DOHH2 (cell line): ENCODE measurements at regions not wholly inside any gene's neighbourhood (a gene's known extent, or its start where the extent isn't known, plus 50 kb on each side); places are given as distances from the start of the nearest gene placed in this dataset.

Source experiments
- CTCF ChIP-seq: fragments of 200-600 bp; sonication (generic); IDR thresholded peaks from one replicate; pipeline ENCODE4 v1.5.1; 2014; ENCODE audit warnings: antibody characterized with exemption, mild to moderate bottlenecking, low read depth, low read length; ENCODE audit not compliant: poor library complexity, severe bottlenecking
- EZH2phosphoT487 ChIP-seq: fragments of 200-600 bp; sonication (generic); IDR thresholded peaks from 2 replicates; pipeline ENCODE4 v1.6.1; 2017; ENCODE audit warnings: borderline replicate concordance, mild to moderate bottlenecking, antibody characterized with exemption, low read length, moderate library complexity, mixed read lengths

DNA sequence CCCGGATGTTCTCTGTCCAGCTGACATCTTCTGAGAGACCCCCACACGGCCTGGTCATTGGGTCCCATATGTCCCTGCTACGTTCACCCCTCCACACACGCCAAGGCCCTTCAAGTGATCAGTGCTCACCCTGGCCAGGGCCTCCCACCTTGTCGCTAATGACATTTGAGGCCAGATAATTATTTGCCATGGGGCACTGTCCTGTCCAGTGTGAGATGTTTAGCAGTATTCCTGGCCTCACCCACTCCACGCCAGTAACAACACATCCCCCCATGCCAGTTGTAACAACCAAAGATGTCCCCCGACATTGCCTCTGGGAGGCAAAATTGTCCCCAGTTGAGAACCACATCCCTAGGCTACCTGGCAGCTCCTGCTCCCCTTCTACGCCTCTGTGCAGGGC lies 49.9 kb upstream of the NANOS1 start:
- no peak for TF ChIP-seq CTCF
- TF ChIP-seq EZH2phosphoT487, result no peak
